ENCODE measurements at regions not wholly inside any gene's neighbourhood (a gene's known extent, or its start where the extent isn't known, plus 50 kb on each side); places are given as distances from the start of the nearest gene placed in this dataset.

GRCh38 chr2:43034242-43034619 lies 192.2 kb downstream of the ZFP36L2 start:
- no peak for TF ChIP-seq EZH2 (IDR thresholded peaks at IDR 0.05; ENCODE audit: low read length, missing control alignments)
- TF ChIP-seq, protein P1, sequence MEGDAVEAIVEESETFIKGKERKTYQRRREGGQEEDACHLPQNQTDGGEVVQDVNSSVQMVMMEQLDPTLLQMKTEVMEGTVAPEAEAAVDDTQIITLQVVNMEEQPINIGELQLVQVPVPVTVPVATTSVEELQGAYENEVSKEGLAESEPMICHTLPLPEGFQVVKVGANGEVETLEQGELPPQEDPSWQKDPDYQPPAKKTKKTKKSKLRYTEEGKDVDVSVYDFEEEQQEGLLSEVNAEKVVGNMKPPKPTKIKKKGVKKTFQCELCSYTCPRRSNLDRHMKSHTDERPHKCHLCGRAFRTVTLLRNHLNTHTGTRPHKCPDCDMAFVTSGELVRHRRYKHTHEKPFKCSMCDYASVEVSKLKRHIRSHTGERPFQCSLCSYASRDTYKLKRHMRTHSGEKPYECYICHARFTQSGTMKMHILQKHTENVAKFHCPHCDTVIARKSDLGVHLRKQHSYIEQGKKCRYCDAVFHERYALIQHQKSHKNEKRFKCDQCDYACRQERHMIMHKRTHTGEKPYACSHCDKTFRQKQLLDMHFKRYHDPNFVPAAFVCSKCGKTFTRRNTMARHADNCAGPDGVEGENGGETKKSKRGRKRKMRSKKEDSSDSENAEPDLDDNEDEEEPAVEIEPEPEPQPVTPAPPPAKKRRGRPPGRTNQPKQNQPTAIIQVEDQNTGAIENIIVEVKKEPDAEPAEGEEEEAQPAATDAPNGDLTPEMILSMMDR (conservative IDR thresholded peaks at IDR 0.05 in 1 of 2, IDR thresholded peaks at IDR 0.05 in 1 of 2; ENCODE audit: low read depth in 1 of 2, low read length in 2 of 2) = no peak

All from fibroblast of lung (primary cell).